Karpas-422 (cell line): ENCODE measurements at regions not wholly inside any gene's neighbourhood (a gene's known extent, or its start where the extent isn't known, plus 50 kb on each side); places are given as distances from the start of the nearest gene placed in this dataset.
"Not testable (repeated sequence)": the region's sequence is repeated elsewhere in the genome, so short reads cannot be mapped to it uniquely, and the experiment has no call there.

Source experiments
- DNase-seq: peaks from one replicate; pipeline ENCODE4 v3.0.0-alpha.2; 2015
- H2AFZ ChIP-seq: fragments of 200-600 bp; sonication (generic); 2 replicates; pipeline ENCODE4 v1.6.1; 2014; ENCODE audit warnings: antibody characterized with exemption, low read length, mixed read lengths
- H3K27ac ChIP-seq: fragments of 200-600 bp; sonication (generic); 2 replicates; pipeline ENCODE4 v1.5.1; 2014; ENCODE audit warnings: mild to moderate bottlenecking, low read length, moderate library complexity
- H3K27me3 ChIP-seq: fragments of 200-600 bp; sonication (generic); 2 replicates; pipeline ENCODE4 v1.6.1; 2014; ENCODE audit warnings: low read length, mixed read lengths
- H3K36me3 ChIP-seq: fragments of 200-600 bp; sonication (generic); 2 replicates; pipeline ENCODE4 v1.6.1; 2014; ENCODE audit warnings: low read length, mixed read lengths; ENCODE audit not compliant: insufficient read depth
- H3K4me1 ChIP-seq: fragments of 200-600 bp; sonication (generic); 2 replicates; pipeline ENCODE4 v1.6.1; 2014; ENCODE audit warnings: mild to moderate bottlenecking, low read length, mixed read lengths
- H3K4me2 ChIP-seq: fragments of 200-600 bp; sonication (generic); 2 replicates; pipeline ENCODE4 v1.6.1; 2014; ENCODE audit warnings: low read length, low read depth, mild to moderate bottlenecking; ENCODE audit not compliant: poor library complexity, severe bottlenecking
- H3K4me3 ChIP-seq: fragments of 200-600 bp; sonication (generic); 2 replicates; pipeline ENCODE4 v1.5.1; 2014; ENCODE audit warnings: mild to moderate bottlenecking, antibody characterized with exemption, low read length, mixed read lengths
- H3K79me2 ChIP-seq: fragments of 200-600 bp; sonication (generic); 2 replicates; pipeline ENCODE4 v1.6.1; 2014; ENCODE audit warnings: mild to moderate bottlenecking, low read length, mixed read lengths
- H3K9ac ChIP-seq: fragments of 200-600 bp; sonication (generic); 2 replicates; pipeline ENCODE4 v1.6.0; 2014; ENCODE audit warnings: low read length
- H3K9me2 ChIP-seq: fragments of 200-600 bp; sonication (generic), shearing (Covaris generic); replicated peaks from 2 replicates; pipeline ENCODE4 v1.6.0; 2014; ENCODE audit warnings: mild to moderate bottlenecking, low read length, moderate library complexity; ENCODE audit not compliant: insufficient read depth
- H3K9me3 ChIP-seq: fragments of 300-700, 200-600 bp; sonication (generic); 2 replicates; pipeline ENCODE4 v1.6.1; 2014; ENCODE audit warnings: low read length, mixed read lengths
- H4K20me1 ChIP-seq: fragments of 200-600 bp; sonication (generic); 2 replicates; pipeline ENCODE4 v1.6.1; 2014; ENCODE audit warnings: mild to moderate bottlenecking, antibody characterized with exemption, low read length, low read depth; ENCODE audit not compliant: insufficient read depth

DNA sequence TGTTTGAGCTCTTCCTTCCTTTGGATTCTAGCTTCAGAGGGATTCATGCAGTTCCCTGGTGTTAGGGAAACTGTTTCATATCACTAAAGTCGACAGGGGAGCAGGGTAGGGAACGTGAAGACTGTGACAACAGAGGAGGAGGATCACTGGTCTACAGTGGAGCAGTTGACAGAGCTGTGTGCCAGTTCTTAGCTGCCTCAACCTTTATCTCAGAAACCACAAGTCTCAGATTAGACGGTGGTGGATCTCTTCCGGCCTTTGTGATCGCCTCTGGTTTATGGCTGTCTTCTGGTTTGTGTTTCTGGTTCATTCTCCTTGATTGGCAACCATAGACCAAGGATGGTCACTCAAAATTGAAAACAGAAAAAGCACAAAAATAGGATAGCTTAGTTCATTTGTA lies 538.9 kb upstream of the API5 start:
- no peaks in the 10 kb centered on the region for H3K79me2 ChIP-seq
- no peaks in the 10 kb centered on the region for H3K4me1 ChIP-seq
- no peak overlapping the region for H3K4me3 ChIP-seq
- H3K27me3 ChIP-seq = no peaks in the 10 kb centered on the region
- DNase-seq = no peak
- no peaks in the 10 kb centered on the region for H3K36me3 ChIP-seq
- no peak overlapping the region for H3K9ac ChIP-seq
- H4K20me1 ChIP-seq = no peaks in the 10 kb centered on the region
- no peaks in the 10 kb centered on the region for H3K9me2 ChIP-seq
- H3K4me2 ChIP-seq = no peak overlapping the region
- no peak overlapping the region for H3K27ac ChIP-seq
- H3K9me3 ChIP-seq = no peaks in the 10 kb centered on the region
- H2AFZ ChIP-seq = no peak overlapping the region

- H3K27ac ChIP-seq = no peak overlapping the region
- no peaks in the 10 kb centered on the region for H3K79me2 ChIP-seq
- no peaks in the 10 kb centered on the region for H3K4me1 ChIP-seq
- H3K27me3 ChIP-seq = no peaks in the 10 kb centered on the region
- H3K9me2 ChIP-seq = no peaks in the 10 kb centered on the region
- H4K20me1 ChIP-seq = no peaks in the 10 kb centered on the region
- DNase-seq = no peak
- no peaks in the 10 kb centered on the region for H3K9me3 ChIP-seq
- no peak overlapping the region for H3K4me2 ChIP-seq
- H3K36me3 ChIP-seq = no peaks in the 10 kb centered on the region
- no peak overlapping the region for H3K4me3 ChIP-seq
- H2AFZ ChIP-seq = no peak overlapping the region
- no peak overlapping the region for H3K9ac ChIP-seq
Measured at GRCh38 chr11:42773729-42774128, 538.1 kb upstream of the API5 start.

GRCh38 chr11:42774567-42774966 lies 537.2 kb upstream of the API5 start:
- H3K27me3 ChIP-seq = no peaks in the 10 kb centered on the region
- no peak for DNase-seq

GRCh38 chr11:42777776-42778175 lies 534.0 kb upstream of the API5 start:
- Histone ChIP-seq H3K36me3 (no peaks in the 10 kb centered on the region), H3K27me3 (no peaks in the 10 kb centered on the region), H3K4me1 (no peaks in the 10 kb centered on the region), H3K4me2 (no peak overlapping the region), H3K9ac (no peak overlapping the region), H3K27ac (no peak overlapping the region), H3K9me3 (no peaks in the 10 kb centered on the region), H4K20me1 (no peaks in the 10 kb centered on the region), H3K79me2 (no peaks in the 10 kb centered on the region), H2AFZ (no peak overlapping the region), H3K4me3 (no peak overlapping the region), H3K9me2 (no peaks in the 10 kb centered on the region)
- no peak for DNase-seq

More at GRCh38 chr11:42774567-42774966, 537.2 kb upstream of the API5 start:
- H4K20me1 ChIP-seq = no peaks in the 10 kb centered on the region
- no peak overlapping the region for H3K27ac ChIP-seq
- no peaks in the 10 kb centered on the region for H3K9me2 ChIP-seq
- no peak overlapping the region for H3K9ac ChIP-seq
- no peak overlapping the region for H2AFZ ChIP-seq
- H3K36me3 ChIP-seq = no peaks in the 10 kb centered on the region
- H3K4me3 ChIP-seq = no peak overlapping the region
- no peaks in the 10 kb centered on the region for H3K79me2 ChIP-seq
- no peaks in the 10 kb centered on the region for H3K4me1 ChIP-seq
- no peaks in the 10 kb centered on the region for H3K9me3 ChIP-seq
- no peak overlapping the region for H3K4me2 ChIP-seq

DNA sequence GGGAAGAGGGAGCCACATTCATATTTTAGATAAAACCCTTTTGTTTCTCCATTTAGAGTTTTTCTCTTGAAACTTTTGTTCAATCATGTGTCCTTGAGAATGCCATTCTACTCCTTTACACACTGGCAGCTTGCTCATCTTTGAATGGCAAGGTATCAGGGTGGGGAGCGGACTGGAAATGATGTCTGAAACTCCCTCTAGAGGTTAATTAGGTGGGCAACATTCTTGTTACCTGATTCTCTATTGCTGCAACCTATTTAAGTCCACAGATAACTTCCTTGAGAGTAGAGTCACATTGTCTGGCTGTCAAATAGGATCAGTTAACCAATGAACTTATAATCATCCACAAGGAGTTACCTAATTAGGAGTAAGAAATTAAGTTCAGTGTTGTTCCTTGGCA lies 533.6 kb upstream of the API5 start:
- Histone ChIP-seq H2AFZ (no peak overlapping the region), H4K20me1 (no peaks in the 10 kb centered on the region), H3K4me2 (no peak overlapping the region), H3K27ac (no peak overlapping the region), H3K36me3 (no peaks in the 10 kb centered on the region), H3K79me2 (no peaks in the 10 kb centered on the region), H3K9me2 (no peaks in the 10 kb centered on the region), H3K9ac (no peak overlapping the region), H3K4me3 (no peak overlapping the region), H3K4me1 (no peaks in the 10 kb centered on the region), H3K9me3 (no peaks in the 10 kb centered on the region), H3K27me3 (no peaks in the 10 kb centered on the region)
- DNase-seq = peak; percentile 45

DNA sequence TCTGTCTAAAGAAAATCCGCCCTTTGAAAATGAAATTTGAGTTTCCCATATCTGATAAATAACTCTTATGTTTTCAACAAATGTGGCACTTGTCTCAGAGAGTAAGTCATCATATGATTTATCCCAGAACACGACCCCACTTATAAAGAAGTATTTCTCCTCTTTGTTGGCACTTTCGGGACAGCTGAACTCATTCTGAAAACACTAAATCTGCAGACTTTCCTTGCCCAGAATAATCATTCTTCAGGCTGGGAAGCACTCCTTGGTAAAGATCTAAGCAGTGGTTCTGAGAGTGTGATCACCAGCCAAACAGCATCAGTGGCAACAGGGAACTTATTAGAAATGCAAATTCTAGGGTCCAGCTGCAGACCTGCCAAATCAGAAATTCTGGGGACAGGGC lies 532.2 kb upstream of the API5 start:
- no peak overlapping the region for H3K27ac ChIP-seq
- no peak overlapping the region for H3K9ac ChIP-seq
- no peak overlapping the region for H3K4me2 ChIP-seq
- H3K4me3 ChIP-seq = no peak overlapping the region
- H2AFZ ChIP-seq = no peak overlapping the region
- no peaks in the 10 kb centered on the region for H4K20me1 ChIP-seq
- no peaks in the 10 kb centered on the region for H3K27me3 ChIP-seq
- no peaks in the 10 kb centered on the region for H3K4me1 ChIP-seq
- H3K36me3 ChIP-seq = no peaks in the 10 kb centered on the region
- H3K79me2 ChIP-seq = no peaks in the 10 kb centered on the region
- no peaks in the 10 kb centered on the region for H3K9me3 ChIP-seq
- no peaks in the 10 kb centered on the region for H3K9me2 ChIP-seq
- DNase-seq = no peak

GRCh38 chr11:42786981-42787380 lies 524.8 kb upstream of the API5 start:
- no peaks in the 10 kb centered on the region for H4K20me1 ChIP-seq
- no peaks in the 10 kb centered on the region for H3K79me2 ChIP-seq
- H3K4me1 ChIP-seq = no peaks in the 10 kb centered on the region
- no peaks in the 10 kb centered on the region for H3K9me3 ChIP-seq
- H3K9ac ChIP-seq = no peak overlapping the region
- no peaks in the 10 kb centered on the region for H3K27me3 ChIP-seq
- no peak overlapping the region for H2AFZ ChIP-seq
- no peak overlapping the region for H3K4me2 ChIP-seq
- DNase-seq = no peak
- H3K27ac ChIP-seq = no peak overlapping the region
- no peak overlapping the region for H3K4me3 ChIP-seq
- no peaks in the 10 kb centered on the region for H3K36me3 ChIP-seq
- no peaks in the 10 kb centered on the region for H3K9me2 ChIP-seq

DNA sequence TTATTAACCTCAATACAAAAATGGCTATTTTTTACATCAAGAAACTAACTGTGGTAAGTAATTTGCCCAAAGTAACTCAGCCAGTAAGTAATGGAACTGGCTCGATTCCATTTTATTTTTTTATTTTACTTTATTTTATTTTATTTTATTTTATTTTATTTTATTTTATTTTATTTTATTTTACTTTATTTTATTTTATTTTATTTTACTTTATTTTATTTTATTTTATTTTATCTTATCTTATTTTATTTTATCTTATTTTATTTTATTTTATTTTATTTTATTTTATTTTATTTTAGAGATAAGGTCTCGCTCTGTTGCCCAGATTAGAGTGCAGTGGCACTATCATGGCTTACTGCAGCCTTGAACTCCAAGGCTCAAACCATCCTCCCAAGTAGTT lies 516.3 kb upstream of the API5 start:
- not testable (repeated sequence) for H3K9me3 ChIP-seq, H3K9me2 ChIP-seq, H3K9ac ChIP-seq, H3K36me3 ChIP-seq, H3K27ac ChIP-seq, H3K4me2 ChIP-seq, H3K4me3 ChIP-seq, H2AFZ ChIP-seq, H3K27me3 ChIP-seq, H4K20me1 ChIP-seq, H3K79me2 ChIP-seq, DNase-seq, H3K4me1 ChIP-seq

DNA sequence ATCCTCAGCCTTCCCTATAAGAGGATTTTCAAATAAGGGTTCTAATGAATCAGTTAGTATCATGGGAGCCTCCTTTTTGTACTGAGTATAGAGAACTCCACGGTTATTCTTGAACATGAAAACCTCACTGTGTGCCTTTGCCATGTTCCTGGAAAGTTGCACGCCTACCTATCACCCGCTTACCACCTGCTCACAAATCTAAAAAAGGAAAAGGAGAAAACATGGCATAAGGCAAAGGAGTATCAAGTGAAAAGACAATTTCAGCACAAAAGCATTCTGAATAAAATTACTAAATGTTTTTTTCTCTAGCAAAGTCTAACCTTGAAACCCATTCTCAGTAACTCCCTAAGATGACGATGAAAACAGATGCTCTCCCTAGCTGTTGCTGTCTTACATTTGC lies 511.8 kb upstream of the API5 start:
- Histone ChIP-seq H3K4me2 (no peak overlapping the region), H3K4me1 (no peaks in the 10 kb centered on the region), H3K36me3 (no peaks in the 10 kb centered on the region), H3K79me2 (no peaks in the 10 kb centered on the region), H3K9ac (no peak overlapping the region), H3K4me3 (no peak overlapping the region), H3K9me2 (no peaks in the 10 kb centered on the region), H3K27ac (no peak overlapping the region), H3K27me3 (no peaks in the 10 kb centered on the region), H4K20me1 (no peaks in the 10 kb centered on the region), H3K9me3 (no peaks in the 10 kb centered on the region), H2AFZ (no peak overlapping the region)
- no peak for DNase-seq
